MM.1S (cell line): ENCODE measurements at regions not wholly inside any gene's neighbourhood (a gene's known extent, or its start where the extent isn't known, plus 50 kb on each side); places are given as distances from the start of the nearest gene placed in this dataset.

Experiments
- CTCF ChIP-seq: fragments of 300-600 bp; sonication (generic); IDR thresholded peaks from 2 replicates; pipeline ENCODE4 v1.5.1; 2016; ENCODE audit warnings: antibody characterized with exemption, low read length, mixed read lengths
- EZH2 ChIP-seq: fragments of 300-600 bp; sonication (generic); optimal IDR thresholded peaks from 2 replicates; pipeline ENCODE3; 2017; ENCODE audit warnings: low read depth, mild to moderate bottlenecking, antibody characterized with exemption, low read length, mixed read lengths
- EZH2phosphoT487 ChIP-seq: fragments of 300-600 bp; sonication (generic); IDR thresholded peaks from 2 replicates; pipeline ENCODE4 v1.6.1; 2018; ENCODE audit warnings: antibody characterized with exemption, low read length

- TF ChIP-seq CTCF = no peak
- no peak for TF ChIP-seq EZH2phosphoT487
- no peak for TF ChIP-seq EZH2
Observed at GRCh38 chr13:112245989-112246388, 130.2 kb upstream of the SPACA7 start.
